ENCODE measurements at regions not wholly inside any gene's neighbourhood (a gene's known extent, or its start where the extent isn't known, plus 50 kb on each side); places are given as distances from the start of the nearest gene placed in this dataset.

DNA sequence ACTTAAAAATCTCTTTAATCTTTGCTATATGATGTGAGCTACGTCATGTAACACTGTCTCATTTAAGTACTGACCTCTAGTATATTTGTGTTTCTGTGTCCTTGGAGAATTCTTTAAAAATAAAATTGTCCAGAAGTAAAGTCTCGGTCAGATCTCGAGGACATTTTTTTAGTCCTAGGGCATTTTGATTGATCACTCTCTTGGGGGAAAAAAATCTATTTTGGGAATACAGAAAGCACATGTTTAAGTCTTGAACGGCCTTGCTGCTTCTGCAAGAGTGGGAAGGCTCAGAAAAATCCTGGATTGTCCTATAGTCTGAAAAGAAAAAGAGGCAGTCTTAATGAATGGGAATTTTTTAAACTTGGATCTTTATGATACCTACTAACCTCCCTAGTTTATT is 234.3 kb downstream of the UTRN start:
- TF ChIP-seq, protein P1, sequence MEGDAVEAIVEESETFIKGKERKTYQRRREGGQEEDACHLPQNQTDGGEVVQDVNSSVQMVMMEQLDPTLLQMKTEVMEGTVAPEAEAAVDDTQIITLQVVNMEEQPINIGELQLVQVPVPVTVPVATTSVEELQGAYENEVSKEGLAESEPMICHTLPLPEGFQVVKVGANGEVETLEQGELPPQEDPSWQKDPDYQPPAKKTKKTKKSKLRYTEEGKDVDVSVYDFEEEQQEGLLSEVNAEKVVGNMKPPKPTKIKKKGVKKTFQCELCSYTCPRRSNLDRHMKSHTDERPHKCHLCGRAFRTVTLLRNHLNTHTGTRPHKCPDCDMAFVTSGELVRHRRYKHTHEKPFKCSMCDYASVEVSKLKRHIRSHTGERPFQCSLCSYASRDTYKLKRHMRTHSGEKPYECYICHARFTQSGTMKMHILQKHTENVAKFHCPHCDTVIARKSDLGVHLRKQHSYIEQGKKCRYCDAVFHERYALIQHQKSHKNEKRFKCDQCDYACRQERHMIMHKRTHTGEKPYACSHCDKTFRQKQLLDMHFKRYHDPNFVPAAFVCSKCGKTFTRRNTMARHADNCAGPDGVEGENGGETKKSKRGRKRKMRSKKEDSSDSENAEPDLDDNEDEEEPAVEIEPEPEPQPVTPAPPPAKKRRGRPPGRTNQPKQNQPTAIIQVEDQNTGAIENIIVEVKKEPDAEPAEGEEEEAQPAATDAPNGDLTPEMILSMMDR (IDR thresholded peaks at IDR 0.05) = no peak
- no peak for TF ChIP-seq EP300 (IDR thresholded peaks at IDR 0.05)

Measured in suprapubic skin (tissue), 3 donors.